WTC11 (cell line): ENCODE measurements at regions not wholly inside any gene's neighbourhood (a gene's known extent, or its start where the extent isn't known, plus 50 kb on each side); places are given as distances from the start of the nearest gene placed in this dataset.
"Not testable (repeated sequence)": the region's sequence is repeated elsewhere in the genome, so short reads cannot be mapped to it uniquely, and the experiment has no call there.

Experiments used
- ATAC-seq: fragments of 200-7000 bp; cut with Tn5 transposase; 2 replicates; pipeline ENCODE4 v1.10.0; 2021; ENCODE audit warnings: mild to moderate bottlenecking, moderate library complexity
- CTCF ChIA-PET: fragments of 300-600 bp; sonication (Branson Sonifier 250); formaldehyde crosslinking; loops from one replicate; lab custom pipeline; 2021; ENCODE audit warnings: antibody characterized with exemption; lab: Charles Lee
- POLR2A ChIA-PET: fragments of 350-600 bp; sonication (Branson Sonifier 250); formaldehyde crosslinking; loops from one replicate; lab custom pipeline; 2021; ENCODE audit warnings: antibody characterized with exemption; lab: Charles Lee
- DNase-seq: peaks from one replicate; pipeline ENCODE4 v3.0.0; 2021; ENCODE audit warnings: low spot score
- H3K27ac Mint-ChIP-seq: 2 replicates; pipeline ENCODE4 v1.8.0; 2021; ENCODE audit warnings: mixed read lengths
- H3K27me3 Mint-ChIP-seq: 2 replicates; pipeline ENCODE4 v1.8.0; 2021; ENCODE audit warnings: low read depth, mild to moderate bottlenecking, moderate library complexity, mixed read lengths
- H3K36me3 Mint-ChIP-seq: 2 replicates; pipeline ENCODE4 v1.8.0; 2021; ENCODE audit warnings: mixed read lengths
- H3K4me1 Mint-ChIP-seq: 2 replicates; pipeline ENCODE4 v1.8.0; 2022; ENCODE audit warnings: mixed read lengths
- H3K4me3 Mint-ChIP-seq: 2 replicates; pipeline ENCODE4 v1.8.0; 2021; ENCODE audit warnings: mild to moderate bottlenecking, moderate library complexity, mixed read lengths
- H3K9me3 Mint-ChIP-seq: 2 replicates; pipeline ENCODE4 v1.8.0; 2021; ENCODE audit warnings: mixed read lengths
- FOXK1 ChIP-seq: sonication (generic); formaldehyde crosslinking; IDR thresholded peaks from 2 replicates; pipeline ENCODE4 v1.8.0; 2022; ENCODE audit warnings: mild to moderate bottlenecking, moderate library complexity, missing genetic modification reagents
- MXD4 ChIP-seq: fragments of 250-450 bp; sonication (Bioruptor Pico); IDR thresholded peaks from 2 replicates; pipeline ENCODE4 v1.8.0; 2021; ENCODE audit warnings: mild to moderate bottlenecking, moderate library complexity, borderline replicate concordance
- MYBL2 ChIP-seq: sonication (generic); formaldehyde crosslinking; IDR thresholded peaks from 2 replicates; pipeline ENCODE4 v1.8.1; 2023; ENCODE audit warnings: mild to moderate bottlenecking, moderate library complexity, missing genetic modification reagents
- NR1H2 ChIP-seq: sonication (generic); formaldehyde crosslinking; IDR thresholded peaks from 2 replicates; pipeline ENCODE4 v1.9.0; 2021; ENCODE audit warnings: mild to moderate bottlenecking, moderate library complexity, missing genetic modification reagents
- NR3C1 ChIP-seq: sonication (generic); formaldehyde crosslinking; conservative IDR thresholded peaks from 2 replicates; pipeline ENCODE4 v1.8.1; 2023; ENCODE audit warnings: low read depth, mild to moderate bottlenecking, missing genetic modification reagents
- OVOL2 ChIP-seq: fragments of 250-450 bp; sonication (Bioruptor Pico); IDR thresholded peaks from 2 replicates; pipeline ENCODE4 v1.9.0; 2021; ENCODE audit warnings: mild to moderate bottlenecking, borderline replicate concordance
- SP1 ChIP-seq: sonication (generic); formaldehyde crosslinking; conservative IDR thresholded peaks from 2 replicates; pipeline ENCODE4 v1.8.1; 2022; ENCODE audit warnings: missing genetic modification reagents
- ZNF232 ChIP-seq: sonication (generic); formaldehyde crosslinking; IDR thresholded peaks from 2 replicates; pipeline ENCODE4 v1.8.0; 2022; ENCODE audit warnings: mild to moderate bottlenecking, missing genetic modification reagents
- ZNF423 ChIP-seq: fragments of 250-450 bp; sonication (Bioruptor Pico); IDR thresholded peaks from 2 replicates; pipeline ENCODE4 v2.1.2; 2022; ENCODE audit warnings: mild to moderate bottlenecking, moderate library complexity
- TF ChIP-seq, protein P1 (sequence below): fragments of 250-450 bp; sonication (Bioruptor Pico); IDR thresholded peaks from 2 replicates; pipeline ENCODE4 v1.9.0; 2021; ENCODE audit warnings: moderate library complexity, mild to moderate bottlenecking, inconsistent platforms, borderline replicate concordance
- TF ChIP-seq, protein P2 (sequence below): sonication (generic); formaldehyde crosslinking; IDR thresholded peaks from 2 replicates; pipeline ENCODE4 v1.8.1; 2023; ENCODE audit warnings: mild to moderate bottlenecking, missing genetic modification reagents
- TF ChIP-seq, protein P3 (sequence below): fragments of 250-450 bp; sonication (Bioruptor Pico); IDR thresholded peaks from 2 replicates; pipeline ENCODE4 v1.9.0; 2021; ENCODE audit warnings: mild to moderate bottlenecking, borderline replicate concordance
- TF ChIP-seq, protein P4 (sequence below): sonication (generic); formaldehyde crosslinking; IDR thresholded peaks from 2 replicates; pipeline ENCODE4 v1.8.0; 2023; ENCODE audit warnings: missing genetic modification reagents, mild to moderate bottlenecking, borderline replicate concordance
- TF ChIP-seq, protein P5 (sequence below): sonication (generic); formaldehyde crosslinking; IDR thresholded peaks from 2 replicates; pipeline ENCODE4 v1.8.0; 2023; ENCODE audit warnings: mild to moderate bottlenecking, missing genetic modification reagents
- TF ChIP-seq, protein P6 (sequence below): fragments of 250-450 bp; sonication (Bioruptor Pico); conservative IDR thresholded peaks from 2 replicates; pipeline ENCODE4 v1.9.0; 2021; ENCODE audit warnings: mild to moderate bottlenecking
- TF ChIP-seq, protein P7 (sequence below): sonication (generic); formaldehyde crosslinking; IDR thresholded peaks from 2 replicates; pipeline ENCODE4 v1.8.1; 2022; ENCODE audit warnings: mild to moderate bottlenecking, moderate library complexity, missing genetic modification reagents

DNA sequence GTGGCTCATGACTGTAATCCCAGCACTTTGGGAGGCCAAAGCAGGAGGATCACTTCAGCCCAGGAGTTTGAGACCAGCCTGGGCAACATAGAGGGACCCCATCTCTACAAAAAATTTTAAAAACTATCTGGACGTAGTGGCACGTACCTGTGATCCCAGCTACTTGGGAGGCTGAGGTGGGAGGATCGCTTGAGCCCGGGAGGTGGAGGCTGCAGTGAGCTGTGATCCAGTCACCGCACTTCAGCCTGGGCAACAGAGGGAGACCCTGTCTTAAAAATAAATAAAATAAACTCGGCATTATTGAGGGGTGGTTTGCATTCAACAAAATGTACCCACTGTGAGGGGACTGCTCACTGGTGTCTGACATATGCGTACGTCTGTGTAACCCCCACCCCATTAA is 79.5 kb upstream of the GSE1 start:
- H3K36me3 Mint-ChIP-seq, CTCF ChIA-PET, ATAC-seq, H3K27me3 Mint-ChIP-seq, POLR2A ChIA-PET, H3K27ac Mint-ChIP-seq, DNase-seq, H3K4me3 Mint-ChIP-seq, H3K9me3 Mint-ChIP-seq: not testable (repeated sequence)
- peaks cover 20% of the 10 kb centered on the region for H3K4me1 Mint-ChIP-seq

DNA sequence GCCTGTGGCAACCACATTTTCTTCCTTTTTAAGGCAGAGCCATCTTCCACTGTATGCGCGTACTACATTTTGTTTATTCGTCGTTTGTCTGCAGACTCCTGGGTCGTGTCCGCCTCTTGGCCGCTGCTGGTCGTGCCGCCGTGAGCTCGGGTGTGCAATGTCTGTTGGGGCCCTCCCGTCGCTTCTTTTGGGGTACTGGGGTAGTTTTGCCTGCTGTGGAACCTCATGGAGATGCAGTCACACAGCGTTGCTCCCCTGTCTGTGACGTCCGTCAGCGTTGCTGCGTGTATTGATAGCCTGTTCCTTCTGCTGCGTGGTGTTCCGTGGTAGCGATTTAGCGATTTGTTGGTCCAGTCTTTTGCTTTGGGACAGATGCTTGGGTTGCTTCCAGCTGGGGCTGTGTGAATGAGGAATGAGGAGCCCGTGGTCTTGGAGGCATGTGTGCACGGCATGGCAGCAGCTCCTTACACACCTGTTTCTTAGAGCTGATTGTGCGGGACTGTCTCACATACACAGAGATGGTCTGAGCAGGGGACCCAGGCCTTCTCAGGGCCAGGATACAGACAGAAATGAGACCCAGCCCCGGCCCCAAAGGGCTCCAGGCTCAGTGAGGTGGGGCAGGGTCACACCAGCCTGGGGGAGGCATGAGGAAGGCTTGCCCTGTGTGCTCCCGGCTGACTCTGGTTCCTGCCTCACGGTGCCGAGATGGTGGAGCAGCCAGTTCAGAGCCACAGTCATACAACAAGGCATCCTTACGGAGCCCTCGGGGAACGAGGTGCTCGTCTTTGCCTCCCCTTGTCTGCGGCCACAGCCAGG is 78.4 kb upstream of the GSE1 start:
- H3K9me3 Mint-ChIP-seq, result peaks cover 3% of the 10 kb centered on the region
- H3K4me3 Mint-ChIP-seq, result no peak overlapping the region
- peaks cover 3% of the 10 kb centered on the region; the same call in 1 of the 2 replicates for H3K27me3 Mint-ChIP-seq
- H3K4me1 Mint-ChIP-seq, result peaks cover 20% of the 10 kb centered on the region
- DNase-seq (no peak), ATAC-seq (no peak)
- peaks cover 4% of the 10 kb centered on the region for H3K36me3 Mint-ChIP-seq
- H3K27ac Mint-ChIP-seq, result peak overlapping the region; percentile 73
- ChIA-PET CTCF (interaction anchor here (1.1 to 2.4 kb wide), 6 partner anchors 22 to 281 kb away, joined by 3 to 7 read pairs (median 3); no protein-coding TSS in a partner anchor), POLR2A (no interaction called here)
- TF ChIP-seq, protein P1, sequence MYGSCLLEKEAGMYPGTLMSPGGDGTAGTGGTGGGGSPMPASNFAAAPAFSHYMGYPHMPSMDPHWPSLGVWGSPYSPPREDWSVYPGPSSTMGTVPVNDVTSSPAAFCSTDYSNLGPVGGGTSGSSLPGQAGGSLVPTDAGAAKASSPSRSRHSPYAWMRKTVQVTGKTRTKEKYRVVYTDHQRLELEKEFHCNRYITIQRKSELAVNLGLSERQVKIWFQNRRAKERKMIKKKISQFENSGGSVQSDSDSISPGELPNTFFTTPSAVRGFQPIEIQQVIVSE (CRISPR knock-in tag), result no peak
- no peak for TF ChIP-seq SP1 (CRISPR knock-in tag)
- no peak for TF ChIP-seq ZNF423 (CRISPR knock-in tag)
- no peak for TF ChIP-seq FOXK1 (CRISPR knock-in tag)
- TF ChIP-seq, protein P2, sequence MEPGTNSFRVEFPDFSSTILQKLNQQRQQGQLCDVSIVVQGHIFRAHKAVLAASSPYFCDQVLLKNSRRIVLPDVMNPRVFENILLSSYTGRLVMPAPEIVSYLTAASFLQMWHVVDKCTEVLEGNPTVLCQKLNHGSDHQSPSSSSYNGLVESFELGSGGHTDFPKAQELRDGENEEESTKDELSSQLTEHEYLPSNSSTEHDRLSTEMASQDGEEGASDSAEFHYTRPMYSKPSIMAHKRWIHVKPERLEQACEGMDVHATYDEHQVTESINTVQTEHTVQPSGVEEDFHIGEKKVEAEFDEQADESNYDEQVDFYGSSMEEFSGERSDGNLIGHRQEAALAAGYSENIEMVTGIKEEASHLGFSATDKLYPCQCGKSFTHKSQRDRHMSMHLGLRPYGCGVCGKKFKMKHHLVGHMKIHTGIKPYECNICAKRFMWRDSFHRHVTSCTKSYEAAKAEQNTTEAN (CRISPR knock-in tag), result no peak
- no peak for TF ChIP-seq ZNF232 (CRISPR knock-in tag)
- no peak for TF ChIP-seq NR3C1 (CRISPR knock-in tag)
- TF ChIP-seq, protein P3, sequence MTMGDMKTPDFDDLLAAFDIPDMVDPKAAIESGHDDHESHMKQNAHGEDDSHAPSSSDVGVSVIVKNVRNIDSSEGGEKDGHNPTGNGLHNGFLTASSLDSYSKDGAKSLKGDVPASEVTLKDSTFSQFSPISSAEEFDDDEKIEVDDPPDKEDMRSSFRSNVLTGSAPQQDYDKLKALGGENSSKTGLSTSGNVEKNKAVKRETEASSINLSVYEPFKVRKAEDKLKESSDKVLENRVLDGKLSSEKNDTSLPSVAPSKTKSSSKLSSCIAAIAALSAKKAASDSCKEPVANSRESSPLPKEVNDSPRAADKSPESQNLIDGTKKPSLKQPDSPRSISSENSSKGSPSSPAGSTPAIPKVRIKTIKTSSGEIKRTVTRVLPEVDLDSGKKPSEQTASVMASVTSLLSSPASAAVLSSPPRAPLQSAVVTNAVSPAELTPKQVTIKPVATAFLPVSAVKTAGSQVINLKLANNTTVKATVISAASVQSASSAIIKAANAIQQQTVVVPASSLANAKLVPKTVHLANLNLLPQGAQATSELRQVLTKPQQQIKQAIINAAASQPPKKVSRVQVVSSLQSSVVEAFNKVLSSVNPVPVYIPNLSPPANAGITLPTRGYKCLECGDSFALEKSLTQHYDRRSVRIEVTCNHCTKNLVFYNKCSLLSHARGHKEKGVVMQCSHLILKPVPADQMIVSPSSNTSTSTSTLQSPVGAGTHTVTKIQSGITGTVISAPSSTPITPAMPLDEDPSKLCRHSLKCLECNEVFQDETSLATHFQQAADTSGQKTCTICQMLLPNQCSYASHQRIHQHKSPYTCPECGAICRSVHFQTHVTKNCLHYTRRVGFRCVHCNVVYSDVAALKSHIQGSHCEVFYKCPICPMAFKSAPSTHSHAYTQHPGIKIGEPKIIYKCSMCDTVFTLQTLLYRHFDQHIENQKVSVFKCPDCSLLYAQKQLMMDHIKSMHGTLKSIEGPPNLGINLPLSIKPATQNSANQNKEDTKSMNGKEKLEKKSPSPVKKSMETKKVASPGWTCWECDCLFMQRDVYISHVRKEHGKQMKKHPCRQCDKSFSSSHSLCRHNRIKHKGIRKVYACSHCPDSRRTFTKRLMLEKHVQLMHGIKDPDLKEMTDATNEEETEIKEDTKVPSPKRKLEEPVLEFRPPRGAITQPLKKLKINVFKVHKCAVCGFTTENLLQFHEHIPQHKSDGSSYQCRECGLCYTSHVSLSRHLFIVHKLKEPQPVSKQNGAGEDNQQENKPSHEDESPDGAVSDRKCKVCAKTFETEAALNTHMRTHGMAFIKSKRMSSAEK, result no peak
- no peak for TF ChIP-seq NR1H2 (CRISPR knock-in tag)
- no peak for TF ChIP-seq MXD4
- TF ChIP-seq, protein P4, sequence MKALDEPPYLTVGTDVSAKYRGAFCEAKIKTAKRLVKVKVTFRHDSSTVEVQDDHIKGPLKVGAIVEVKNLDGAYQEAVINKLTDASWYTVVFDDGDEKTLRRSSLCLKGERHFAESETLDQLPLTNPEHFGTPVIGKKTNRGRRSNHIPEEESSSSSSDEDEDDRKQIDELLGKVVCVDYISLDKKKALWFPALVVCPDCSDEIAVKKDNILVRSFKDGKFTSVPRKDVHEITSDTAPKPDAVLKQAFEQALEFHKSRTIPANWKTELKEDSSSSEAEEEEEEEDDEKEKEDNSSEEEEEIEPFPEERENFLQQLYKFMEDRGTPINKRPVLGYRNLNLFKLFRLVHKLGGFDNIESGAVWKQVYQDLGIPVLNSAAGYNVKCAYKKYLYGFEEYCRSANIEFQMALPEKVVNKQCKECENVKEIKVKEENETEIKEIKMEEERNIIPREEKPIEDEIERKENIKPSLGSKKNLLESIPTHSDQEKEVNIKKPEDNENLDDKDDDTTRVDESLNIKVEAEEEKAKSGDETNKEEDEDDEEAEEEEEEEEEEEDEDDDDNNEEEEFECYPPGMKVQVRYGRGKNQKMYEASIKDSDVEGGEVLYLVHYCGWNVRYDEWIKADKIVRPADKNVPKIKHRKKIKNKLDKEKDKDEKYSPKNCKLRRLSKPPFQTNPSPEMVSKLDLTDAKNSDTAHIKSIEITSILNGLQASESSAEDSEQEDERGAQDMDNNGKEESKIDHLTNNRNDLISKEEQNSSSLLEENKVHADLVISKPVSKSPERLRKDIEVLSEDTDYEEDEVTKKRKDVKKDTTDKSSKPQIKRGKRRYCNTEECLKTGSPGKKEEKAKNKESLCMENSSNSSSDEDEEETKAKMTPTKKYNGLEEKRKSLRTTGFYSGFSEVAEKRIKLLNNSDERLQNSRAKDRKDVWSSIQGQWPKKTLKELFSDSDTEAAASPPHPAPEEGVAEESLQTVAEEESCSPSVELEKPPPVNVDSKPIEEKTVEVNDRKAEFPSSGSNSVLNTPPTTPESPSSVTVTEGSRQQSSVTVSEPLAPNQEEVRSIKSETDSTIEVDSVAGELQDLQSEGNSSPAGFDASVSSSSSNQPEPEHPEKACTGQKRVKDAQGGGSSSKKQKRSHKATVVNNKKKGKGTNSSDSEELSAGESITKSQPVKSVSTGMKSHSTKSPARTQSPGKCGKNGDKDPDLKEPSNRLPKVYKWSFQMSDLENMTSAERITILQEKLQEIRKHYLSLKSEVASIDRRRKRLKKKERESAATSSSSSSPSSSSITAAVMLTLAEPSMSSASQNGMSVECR (CRISPR knock-in tag), result no peak
- no peak for TF ChIP-seq OVOL2 (CRISPR knock-in tag)
- TF ChIP-seq, protein P5, sequence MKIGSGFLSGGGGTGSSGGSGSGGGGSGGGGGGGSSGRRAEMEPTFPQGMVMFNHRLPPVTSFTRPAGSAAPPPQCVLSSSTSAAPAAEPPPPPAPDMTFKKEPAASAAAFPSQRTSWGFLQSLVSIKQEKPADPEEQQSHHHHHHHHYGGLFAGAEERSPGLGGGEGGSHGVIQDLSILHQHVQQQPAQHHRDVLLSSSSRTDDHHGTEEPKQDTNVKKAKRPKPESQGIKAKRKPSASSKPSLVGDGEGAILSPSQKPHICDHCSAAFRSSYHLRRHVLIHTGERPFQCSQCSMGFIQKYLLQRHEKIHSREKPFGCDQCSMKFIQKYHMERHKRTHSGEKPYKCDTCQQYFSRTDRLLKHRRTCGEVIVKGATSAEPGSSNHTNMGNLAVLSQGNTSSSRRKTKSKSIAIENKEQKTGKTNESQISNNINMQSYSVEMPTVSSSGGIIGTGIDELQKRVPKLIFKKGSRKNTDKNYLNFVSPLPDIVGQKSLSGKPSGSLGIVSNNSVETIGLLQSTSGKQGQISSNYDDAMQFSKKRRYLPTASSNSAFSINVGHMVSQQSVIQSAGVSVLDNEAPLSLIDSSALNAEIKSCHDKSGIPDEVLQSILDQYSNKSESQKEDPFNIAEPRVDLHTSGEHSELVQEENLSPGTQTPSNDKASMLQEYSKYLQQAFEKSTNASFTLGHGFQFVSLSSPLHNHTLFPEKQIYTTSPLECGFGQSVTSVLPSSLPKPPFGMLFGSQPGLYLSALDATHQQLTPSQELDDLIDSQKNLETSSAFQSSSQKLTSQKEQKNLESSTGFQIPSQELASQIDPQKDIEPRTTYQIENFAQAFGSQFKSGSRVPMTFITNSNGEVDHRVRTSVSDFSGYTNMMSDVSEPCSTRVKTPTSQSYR, result no peak
- TF ChIP-seq, protein P6, sequence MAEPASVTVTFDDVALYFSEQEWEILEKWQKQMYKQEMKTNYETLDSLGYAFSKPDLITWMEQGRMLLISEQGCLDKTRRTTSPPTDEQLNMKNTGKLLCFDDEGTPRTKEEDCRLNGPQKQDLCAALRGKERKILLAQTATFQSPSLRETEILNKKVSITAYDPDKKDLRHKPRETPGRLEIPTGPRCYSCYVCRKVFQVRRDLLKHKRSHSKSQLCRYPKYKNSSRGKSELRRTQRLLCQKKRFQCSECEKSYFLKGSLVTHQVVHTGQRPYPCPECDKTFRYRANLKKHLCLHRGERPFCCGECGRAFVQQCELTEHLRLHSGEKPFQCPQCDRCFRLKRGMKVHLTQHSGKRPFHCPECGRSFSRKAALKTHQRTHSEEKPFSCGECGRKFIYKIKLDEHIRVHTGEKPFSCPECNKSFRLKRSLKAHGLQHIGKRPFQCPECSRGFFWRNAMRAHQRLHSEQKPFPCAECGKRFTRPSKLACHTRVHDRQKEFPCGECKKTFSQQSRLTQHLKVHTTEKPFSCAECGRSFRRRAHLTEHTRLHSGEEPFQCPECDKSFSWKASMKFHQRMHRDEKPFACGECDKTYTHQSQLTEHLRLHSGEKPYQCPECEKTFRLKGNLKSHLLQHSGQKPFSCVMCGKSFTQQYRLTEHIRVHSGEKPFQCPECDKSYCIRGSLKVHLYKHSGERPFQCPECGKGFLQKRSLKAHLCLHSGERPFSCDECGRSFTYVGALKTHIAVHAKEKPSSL (CRISPR knock-in tag), result no peak
- TF ChIP-seq, protein P7, sequence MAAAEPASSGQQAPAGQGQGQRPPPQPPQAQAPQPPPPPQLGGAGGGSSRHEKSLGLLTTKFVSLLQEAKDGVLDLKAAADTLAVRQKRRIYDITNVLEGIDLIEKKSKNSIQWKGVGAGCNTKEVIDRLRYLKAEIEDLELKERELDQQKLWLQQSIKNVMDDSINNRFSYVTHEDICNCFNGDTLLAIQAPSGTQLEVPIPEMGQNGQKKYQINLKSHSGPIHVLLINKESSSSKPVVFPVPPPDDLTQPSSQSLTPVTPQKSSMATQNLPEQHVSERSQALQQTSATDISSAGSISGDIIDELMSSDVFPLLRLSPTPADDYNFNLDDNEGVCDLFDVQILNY, result no peak
- no peak for TF ChIP-seq MYBL2
